ENCODE measurements at regions not wholly inside any gene's neighbourhood (a gene's known extent, or its start where the extent isn't known, plus 50 kb on each side); places are given as distances from the start of the nearest gene placed in this dataset.
"Not testable (repeated sequence)": the region's sequence is repeated elsewhere in the genome, so short reads cannot be mapped to it uniquely, and the experiment has no call there.

- DNase-seq (ENCODE audit: extremely low read depth in 1 of 2, low read depth in 1 of 2), result no peak
Observed at GRCh38 chr12:46670636-46671035, 155.2 kb downstream of the SLC38A4 start.

DNA sequence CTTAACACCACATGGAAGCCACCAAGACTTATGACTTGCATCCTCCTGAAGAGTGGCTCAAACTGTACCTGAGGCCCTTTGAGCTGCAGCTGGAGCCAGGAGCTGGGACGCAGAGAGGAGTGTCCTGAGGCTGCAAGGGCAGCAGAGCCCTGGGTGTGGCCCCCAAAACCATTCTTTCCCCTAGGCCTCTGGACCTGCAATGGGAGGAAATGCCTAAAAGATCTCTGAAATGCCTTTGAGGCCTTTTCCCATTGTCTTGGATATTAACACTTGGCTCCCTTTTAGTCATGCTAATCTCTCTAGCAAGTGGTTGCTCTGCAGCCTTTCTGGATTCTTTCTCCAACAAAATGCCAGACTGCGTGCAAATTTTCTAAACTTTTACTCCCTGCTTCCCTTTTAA, 156.1 kb downstream of the SLC38A4 start:
- DNase-seq (ENCODE audit: extremely low read depth in 1 of 2, low read depth in 1 of 2), result no peak

DNA sequence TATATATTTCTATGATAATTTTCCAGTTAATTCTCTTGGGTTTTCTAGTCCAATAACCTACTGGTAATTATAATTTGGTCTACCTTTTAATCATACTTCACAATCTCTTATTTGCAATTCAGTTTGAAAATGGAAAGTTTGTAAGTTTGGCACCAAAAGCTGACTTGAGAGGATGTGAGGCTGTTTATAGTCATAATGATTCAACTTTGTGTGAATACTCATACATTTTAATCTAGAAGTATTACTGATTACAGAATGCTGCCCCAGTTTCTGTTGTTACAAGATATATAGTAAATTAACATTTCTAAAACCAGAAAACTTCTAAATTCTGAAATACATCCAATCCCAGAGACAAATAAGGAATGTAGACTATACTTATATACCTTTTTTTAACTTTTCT, 158.2 kb downstream of the SLC38A4 start:
- DNase-seq (ENCODE audit: extremely low read depth in 1 of 2, low read depth in 1 of 2), result no peak

DNA sequence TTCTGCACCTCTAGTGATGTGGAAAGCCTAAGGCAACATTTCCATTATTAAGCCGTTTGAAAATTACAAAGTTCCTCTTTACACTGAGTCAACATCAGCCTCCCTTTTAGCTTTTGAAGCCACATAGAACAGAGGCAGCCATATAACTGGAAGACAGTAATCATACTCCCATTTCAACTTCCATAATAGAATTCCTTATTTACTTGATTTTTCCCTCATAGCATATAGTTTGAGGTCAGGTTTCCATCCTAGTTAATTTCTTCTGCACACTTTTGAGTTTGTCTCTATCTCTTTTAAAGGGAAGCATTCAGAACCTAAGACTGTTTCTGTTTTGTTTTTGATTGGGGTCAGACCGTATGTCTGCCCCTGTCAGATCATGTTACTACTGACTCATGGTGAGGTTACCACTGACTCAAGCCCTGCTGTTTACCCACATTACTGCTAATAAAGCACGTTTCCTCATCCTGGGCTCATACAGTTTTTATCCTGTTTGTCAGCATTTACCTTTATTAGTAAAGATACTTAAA, 161.0 kb downstream of the SLC38A4 start:
- DNase-seq (ENCODE audit: extremely low read depth in 1 of 2, low read depth in 1 of 2), result no peak

DNA sequence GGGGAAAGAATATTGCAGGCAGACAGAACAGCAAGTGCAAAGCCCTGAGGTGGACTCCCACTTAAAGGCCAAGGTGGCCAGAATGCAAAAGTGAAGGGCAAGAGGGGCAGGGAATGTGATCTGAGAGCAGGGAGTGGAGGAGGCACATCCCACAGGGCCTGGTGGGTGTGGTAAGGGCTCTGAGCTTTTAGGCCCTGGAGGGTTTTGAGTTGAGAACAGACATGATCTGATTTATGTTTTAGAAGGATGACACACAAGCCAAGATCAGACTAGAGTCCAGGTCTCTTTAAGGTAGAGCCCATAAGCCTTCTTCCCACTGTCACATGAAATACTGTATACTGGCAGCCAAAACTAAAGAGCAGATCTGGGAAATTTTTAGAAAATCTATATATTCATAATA, 162.5 kb downstream of the SLC38A4 start:
- no peak for DNase-seq (ENCODE audit: extremely low read depth in 1 of 2, low read depth in 1 of 2)

DNA sequence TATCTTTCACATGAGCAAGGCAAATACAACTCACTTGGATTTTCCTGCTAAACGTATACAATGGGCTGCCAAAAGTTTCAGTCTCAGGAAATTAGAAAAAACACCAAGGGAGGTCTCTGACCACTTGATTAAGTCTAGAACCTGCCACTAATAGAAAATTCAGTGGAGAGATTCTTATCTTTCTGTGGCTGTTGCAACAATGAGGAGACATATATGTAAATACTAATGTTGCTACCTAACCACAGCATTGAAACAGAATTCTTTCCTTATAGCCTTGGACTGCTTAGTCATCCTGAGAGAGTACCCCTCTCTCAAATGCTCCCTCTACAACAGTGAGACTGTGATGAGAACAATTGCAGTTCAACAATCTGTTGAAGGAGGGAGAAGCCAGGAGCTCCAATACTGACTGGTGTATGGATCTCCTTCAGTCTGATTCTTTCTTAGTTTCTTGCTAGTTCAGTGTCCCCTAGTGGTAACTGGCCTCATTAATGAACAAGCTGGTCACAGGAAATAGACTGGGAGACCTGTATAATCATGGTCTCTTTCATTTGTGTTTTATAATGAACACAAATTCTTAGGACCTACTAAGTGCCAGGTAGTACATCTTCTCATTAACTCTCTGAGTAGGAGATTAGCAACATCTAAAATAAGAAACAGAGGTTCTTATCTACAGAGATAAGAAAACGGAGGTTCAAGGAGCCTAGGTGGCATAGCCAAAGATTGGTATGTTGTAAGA, 164.5 kb downstream of the SLC38A4 start:
- no peak for DNase-seq (ENCODE audit: extremely low read depth in 1 of 2, low read depth in 1 of 2)

- DNase-seq (ENCODE audit: extremely low read depth in 1 of 2, low read depth in 1 of 2), result no peak
Observed at GRCh38 chr12:46660719-46661109, 165.1 kb downstream of the SLC38A4 start.

GRCh38 chr12:46660276-46660675, 165.5 kb downstream of the SLC38A4 start:
- no peak for DNase-seq (ENCODE audit: extremely low read depth in 1 of 2, low read depth in 1 of 2)

- DNase-seq (ENCODE audit: extremely low read depth in 1 of 2, low read depth in 1 of 2), result no peak
Observed at GRCh38 chr12:46659824-46660223, 166.0 kb downstream of the SLC38A4 start.

GRCh38 chr12:46659032-46659650, 166.7 kb downstream of the SLC38A4 start:
- no peak for DNase-seq (ENCODE audit: extremely low read depth in 1 of 2, low read depth in 1 of 2)

GRCh38 chr12:46657453-46658411, 168.1 kb downstream of the SLC38A4 start:
- DNase-seq (ENCODE audit: extremely low read depth in 1 of 2, low read depth in 1 of 2), result no peak

DNA sequence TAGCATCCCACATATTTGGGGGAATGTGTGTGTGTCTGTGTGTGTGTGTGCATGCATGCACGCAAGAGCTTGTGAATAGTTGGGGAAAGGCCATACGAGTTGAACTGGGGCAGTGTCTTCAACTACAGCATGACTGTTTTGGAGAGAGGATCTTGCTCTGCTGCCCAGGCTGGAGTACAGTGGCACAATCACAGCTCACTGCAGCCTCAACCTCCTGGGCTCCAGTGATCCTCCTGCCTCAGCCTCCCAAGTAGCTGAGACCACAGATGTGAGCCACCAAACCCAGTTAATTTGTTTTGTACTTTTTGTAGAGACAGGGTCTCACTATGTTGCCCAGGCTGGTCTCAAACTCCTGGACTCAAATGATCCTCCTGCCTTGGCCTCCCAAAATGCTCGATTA, 169.8 kb downstream of the SLC38A4 start:
- not testable (repeated sequence) for DNase-seq (ENCODE audit: extremely low read depth in 1 of 2, low read depth in 1 of 2)

DNA sequence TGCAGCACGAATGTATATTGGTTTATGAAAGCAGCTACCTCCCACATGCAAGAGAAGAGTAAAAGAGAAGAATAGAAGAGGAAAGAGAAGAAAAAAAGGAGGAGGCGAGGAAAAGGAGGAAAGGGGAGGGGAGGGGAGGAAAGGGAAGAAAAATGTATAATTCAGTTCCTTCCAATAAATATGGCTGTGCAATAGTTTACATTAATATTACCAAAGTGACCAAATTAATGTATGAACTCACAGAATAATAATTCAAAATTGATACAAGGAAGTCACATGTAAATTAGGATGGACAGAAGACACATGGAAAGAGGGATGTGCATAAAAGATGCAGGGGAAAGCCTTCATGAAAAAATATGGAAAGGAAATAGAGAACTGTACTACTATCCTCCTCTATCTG, 172.5 kb downstream of the SLC38A4 start:
- no peak for DNase-seq (ENCODE audit: extremely low read depth in 1 of 2, low read depth in 1 of 2)

- no peak for DNase-seq (ENCODE audit: extremely low read depth in 1 of 2, low read depth in 1 of 2)
Observed at GRCh38 chr12:46652692-46653091, 173.1 kb downstream of the SLC38A4 start.

GRCh38 chr12:46650688-46651087, 175.1 kb downstream of the SLC38A4 start:
- no peak for DNase-seq (ENCODE audit: extremely low read depth in 1 of 2, low read depth in 1 of 2)

- no peak for DNase-seq (ENCODE audit: extremely low read depth in 1 of 2, low read depth in 1 of 2)
Observed at GRCh38 chr12:46649433-46649832, 176.4 kb downstream of the SLC38A4 start.

GRCh38 chr12:46647034-46647433, 178.8 kb downstream of the SLC38A4 start:
- no peak for DNase-seq (ENCODE audit: extremely low read depth in 1 of 2, low read depth in 1 of 2)

DNA sequence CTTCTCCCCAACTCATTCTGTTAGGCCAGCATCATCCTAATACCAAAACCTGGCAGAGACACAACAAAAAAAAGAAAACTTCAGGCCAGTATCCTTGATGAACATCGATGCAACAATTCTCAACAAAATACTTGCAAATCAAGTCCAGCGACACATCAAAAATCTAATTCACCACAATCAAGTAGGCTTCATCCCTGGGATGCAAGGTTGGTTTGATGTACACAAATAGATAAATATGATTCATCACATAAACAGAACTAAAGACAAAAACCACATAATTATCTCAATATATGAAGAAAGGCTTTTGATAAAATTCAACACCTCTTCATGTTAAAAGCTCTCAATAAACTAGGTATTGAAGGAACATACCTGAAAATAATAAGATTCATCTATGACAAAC, 184.1 kb downstream of the SLC38A4 start:
- DNase-seq (ENCODE audit: extremely low read depth in 1 of 2, low read depth in 1 of 2), result not testable (repeated sequence)

GRCh38 chr12:46635818-46636217, 190.0 kb downstream of the SLC38A4 start:
- DNase-seq (ENCODE audit: extremely low read depth in 1 of 2, low read depth in 1 of 2), result no peak

DNA sequence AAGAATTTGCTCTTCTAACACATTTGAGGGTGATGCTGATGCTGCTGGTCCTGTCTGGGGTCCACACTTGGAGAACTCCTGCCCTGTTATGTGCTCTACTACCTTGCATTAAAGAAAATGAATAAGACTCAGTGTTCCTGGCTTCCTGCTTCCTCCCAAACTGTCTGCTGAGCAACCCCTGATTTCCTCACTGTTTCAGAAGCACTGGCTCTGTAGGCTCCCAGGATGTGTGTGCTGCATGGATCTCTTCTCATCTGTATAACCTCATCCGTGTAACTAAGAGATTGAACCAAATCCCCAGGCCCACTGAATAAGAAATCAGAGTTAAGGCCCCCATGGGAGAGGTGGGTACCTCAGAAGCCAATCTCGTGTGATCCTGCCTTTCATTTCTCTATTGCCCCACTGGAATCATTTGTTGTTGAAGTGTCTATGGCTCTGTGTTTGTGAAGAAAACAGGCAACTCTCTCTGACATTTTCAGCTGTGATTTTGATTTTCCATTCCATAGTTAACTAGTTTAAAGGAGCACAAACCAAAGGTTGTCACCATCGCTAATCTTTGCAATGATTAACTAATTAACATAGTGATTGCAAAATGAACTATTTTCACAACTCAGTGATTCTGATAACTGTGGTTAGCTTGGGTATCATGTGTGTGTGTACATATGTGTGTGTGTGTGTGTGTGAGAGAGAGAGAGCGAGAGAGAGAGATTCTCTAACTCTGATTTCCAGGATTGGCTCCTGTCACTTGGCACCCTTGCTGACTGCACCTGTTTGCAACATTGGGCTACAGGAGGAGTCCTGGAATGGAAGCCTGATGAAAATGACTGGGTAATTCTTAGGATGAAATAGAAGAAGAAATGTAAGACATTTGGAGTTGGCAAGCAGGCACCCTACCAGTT, 196.2 kb downstream of the SLC38A4 start:
- no peak for DNase-seq (ENCODE audit: extremely low read depth in 1 of 2, low read depth in 1 of 2)
